Ovary (tissue), 7 donors: ENCODE measurements at regions not wholly inside any gene's neighbourhood (a gene's known extent, or its start where the extent isn't known, plus 50 kb on each side); places are given as distances from the start of the nearest gene placed in this dataset.

Source experiments
- DNase-seq, 5 donors: peaks; one replicate each; pipeline ENCODE4 v3.0.0-alpha.2; 2019 to 2020
- H3K27ac ChIP-seq, 2 donors: fragments of 200-600 bp; one replicate each; pipeline versions ENCODE4 v1.5.1 to v1.8.0; 2019 to 2022
- H3K27me3 ChIP-seq: fragments of 200-600 bp; one replicate; pipeline ENCODE4 v1.8.0; 2022
- H3K36me3 ChIP-seq: fragments of 200-600 bp; sonication (generic); one replicate; pipeline ENCODE4 v1.5.1; 2019
- H3K4me1 ChIP-seq: one replicate; pipeline ENCODE4 v1.8.1; 2013; ENCODE audit warnings: mild to moderate bottlenecking, moderate library complexity; ENCODE audit not compliant: insufficient read depth
- H3K4me3 ChIP-seq: fragments of 200-600 bp; sonication (generic); one replicate; pipeline ENCODE4 v1.5.1; 2017
- H3K9me3 ChIP-seq, 2 donors: fragments of 200-600 bp in 1 of 2; sonication (generic) in 1 of 2; one replicate each; pipeline versions ENCODE4 v1.5.1 to v1.8.1; 2013 to 2019; ENCODE audit warnings: mild to moderate bottlenecking in 1 of 2, moderate library complexity in 1 of 2
- CTCF ChIP-seq, 3 donors: fragments of 450-650 bp in 2 of 3; fragments of 200-600 bp in 1 of 3; IDR thresholded peaks; one replicate each; pipeline versions ENCODE4 v1.5.1 to v1.8.0; 2016 to 2022; ENCODE audit warnings: antibody characterized with exemption in 3 of 3, mild to moderate bottlenecking in 1 of 3
- EP300 ChIP-seq: sonication (generic); formaldehyde crosslinking; IDR thresholded peaks from one replicate; pipeline ENCODE4 v1.6.1; 2017; ENCODE audit warnings: antibody characterized with exemption
- POLR2A ChIP-seq: fragments of 450-650 bp; IDR thresholded peaks from one replicate; pipeline ENCODE4 v1.6.1; 2017; ENCODE audit warnings: antibody characterized with exemption, mild to moderate bottlenecking, moderate library complexity
- WGBS, 3 donors: extraction: QIAGEN DNeasy Blood & Tissue Kit in 1 of 3; methylation state at CpG; one replicate each; pipeline versions ENCODE4 v1.1.5 to v1.1.7; 2013 to 2017; 5-methylcytosine and 5-hydroxymethylcytosine counted together
- intact Hi-C, 4 donors: fragments of 100-400 bp; cut with DNase I; formaldehyde crosslinking; loops; one replicate each; pipeline versions ENCODE4 v1.11.0 to v1.15.1; 2022 to 2023
- donor health status: DM: no; HTN: no; CAD: no; lungs with moderate emphysema.
- donor health status: DM: no; HTN: no; CAD: no.
- donor health status: Bipolar disorder and iron deficiency.
- donor health status: DM: no; HTN: no; CAD: no.
- donor health status: DM: yes; HTN: yes; CAD: no.

GRCh38 chr14:104349950-104350349 is 211.6 kb downstream of the KIF26A start:
- no peaks in the 10 kb centered on the region for H3K36me3 ChIP-seq
- peak overlapping the region in 1 of 2 donors; percentile 1 for H3K27ac ChIP-seq
- H3K4me1 ChIP-seq, result peaks cover 8% of the 10 kb centered on the region
- intact Hi-C loops, result loop anchor here in 1 of 4 donors (10.0 kb wide), 1 partner anchor 215 kb away; the partner anchor contains the start of gene KIF26A
- whole genome bisulfite sequencing, 3 donors, result 65 to 83% (median 67%) methylated on average over 3 of the region's 3 CpGs
- TF ChIP-seq EP300, result no peak
- no peak for TF ChIP-seq CTCF (IDR thresholded peaks at IDR 0.05)
- no peak for TF ChIP-seq POLR2A
- DNase-seq, result peak in 4 of 5 donors; percentile 27 to 44 (median 32)
- H3K9me3 ChIP-seq, result no peaks in the 10 kb centered on the region
- H3K27me3 ChIP-seq, result no peaks in the 10 kb centered on the region
- H3K4me3 ChIP-seq, result no peak overlapping the region

GRCh38 chr14:104350463-104351185 is 212.2 kb downstream of the KIF26A start:
- Histone ChIP-seq H3K4me1 (peaks cover 8% of the 10 kb centered on the region), H3K9me3 (no peaks in the 10 kb centered on the region), H3K27ac (peak overlapping the region; percentile 1 to 14), H3K4me3 (no peak overlapping the region), H3K27me3 (no peaks in the 10 kb centered on the region), H3K36me3 (no peaks in the 10 kb centered on the region)
- DNase-seq, result peak; percentile 76 to 91 (median 78)
- intact Hi-C loops, result no loop called here
- 12 to 15% (median 13%) methylated on average over 8 of the region's 8 CpGs for WGBS, 3 donors
- no peak for TF ChIP-seq EP300
- TF ChIP-seq CTCF (IDR thresholded peaks at IDR 0.05), result no peak
- no peak for TF ChIP-seq POLR2A

- Histone ChIP-seq H3K36me3 (no peaks in the 10 kb centered on the region), H3K9me3 (no peaks in the 10 kb centered on the region), H3K27ac (no peak overlapping the region), H3K4me3 (no peak overlapping the region), H3K27me3 (no peaks in the 10 kb centered on the region), H3K4me1 (peaks cover 8% of the 10 kb centered on the region)
- 94 to 96% (median 96%) methylated on average over 11 of the region's 11 CpGs for whole genome bisulfite sequencing, 3 donors
- intact Hi-C loops, result no loop called here
- DNase-seq, result no peak
- no peak for TF ChIP-seq EP300
- TF ChIP-seq POLR2A, result no peak
- TF ChIP-seq CTCF (IDR thresholded peaks at IDR 0.05), result no peak
Measured at GRCh38 chr14:104351849-104352492, 213.6 kb downstream of the KIF26A start.

- DNase-seq, result peak in 2 of 5 donors; percentile 9 to 11
- WGBS, 3 donors, result 96 to 98% (median 98%) methylated on average over 13 of the region's 13 CpGs
- intact Hi-C loops, result no loop called here
Measured at GRCh38 chr14:104352493-104353220, 214.3 kb downstream of the KIF26A start.

More at GRCh38 chr14:104352493-104353220, 214.3 kb downstream of the KIF26A start:
- Histone ChIP-seq H3K9me3 (no peaks in the 10 kb centered on the region), H3K4me3 (no peak overlapping the region), H3K27me3 (no peaks in the 10 kb centered on the region), H3K4me1 (peaks cover 8% of the 10 kb centered on the region), H3K27ac (no peak overlapping the region), H3K36me3 (no peaks in the 10 kb centered on the region)
- TF ChIP-seq POLR2A, result no peak
- no peak for TF ChIP-seq EP300
- TF ChIP-seq CTCF (IDR thresholded peaks at IDR 0.05), result no peak
